ENCODE measurements at regions not wholly inside any gene's neighbourhood (a gene's known extent, or its start where the extent isn't known, plus 50 kb on each side); places are given as distances from the start of the nearest gene placed in this dataset.

- DNase-seq: no peak
- Histone ChIP-seq H3K9me3 (no peaks in the 10 kb centered on the region), H3K4me1 (no peaks in the 10 kb centered on the region), H3K27ac (no peak overlapping the region), H3K36me3 (no peaks in the 10 kb centered on the region), H3K27me3 (no peaks in the 10 kb centered on the region), H3K4me3 (no peak overlapping the region)
- no peak for TF ChIP-seq POLR2A (IDR thresholded peaks at IDR 0.05)
- TF ChIP-seq, protein P1, sequence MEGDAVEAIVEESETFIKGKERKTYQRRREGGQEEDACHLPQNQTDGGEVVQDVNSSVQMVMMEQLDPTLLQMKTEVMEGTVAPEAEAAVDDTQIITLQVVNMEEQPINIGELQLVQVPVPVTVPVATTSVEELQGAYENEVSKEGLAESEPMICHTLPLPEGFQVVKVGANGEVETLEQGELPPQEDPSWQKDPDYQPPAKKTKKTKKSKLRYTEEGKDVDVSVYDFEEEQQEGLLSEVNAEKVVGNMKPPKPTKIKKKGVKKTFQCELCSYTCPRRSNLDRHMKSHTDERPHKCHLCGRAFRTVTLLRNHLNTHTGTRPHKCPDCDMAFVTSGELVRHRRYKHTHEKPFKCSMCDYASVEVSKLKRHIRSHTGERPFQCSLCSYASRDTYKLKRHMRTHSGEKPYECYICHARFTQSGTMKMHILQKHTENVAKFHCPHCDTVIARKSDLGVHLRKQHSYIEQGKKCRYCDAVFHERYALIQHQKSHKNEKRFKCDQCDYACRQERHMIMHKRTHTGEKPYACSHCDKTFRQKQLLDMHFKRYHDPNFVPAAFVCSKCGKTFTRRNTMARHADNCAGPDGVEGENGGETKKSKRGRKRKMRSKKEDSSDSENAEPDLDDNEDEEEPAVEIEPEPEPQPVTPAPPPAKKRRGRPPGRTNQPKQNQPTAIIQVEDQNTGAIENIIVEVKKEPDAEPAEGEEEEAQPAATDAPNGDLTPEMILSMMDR (IDR thresholded peaks at IDR 0.05): no peak
- intact Hi-C loops (cut with DNase I; ENCODE audit: low total_unique reads): no loop called here
These were observed 523.9 kb downstream of the TNS1 start for GRCh38 chr2:217478831-217479455.

DNA sequence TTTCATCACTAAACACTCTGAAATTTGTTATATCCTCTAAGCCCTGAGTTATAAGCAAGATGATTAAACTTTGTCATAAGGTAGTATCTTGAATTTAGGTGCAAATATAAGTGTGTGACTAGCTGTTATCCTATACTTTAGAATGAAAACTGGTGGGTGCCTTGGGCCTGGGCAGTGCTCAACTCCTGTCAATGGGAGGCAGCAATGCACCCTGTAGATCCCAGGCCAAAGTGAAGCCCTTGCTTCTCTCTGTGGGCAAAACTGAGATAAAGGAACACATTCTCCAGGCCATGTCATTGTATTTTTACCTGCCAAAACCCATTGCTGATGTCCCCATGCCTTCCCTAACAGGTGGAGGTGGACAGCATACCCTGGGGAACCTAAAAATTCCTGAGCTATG lies 525.2 kb downstream of the TNS1 start:
- no peak for DNase-seq
- Histone ChIP-seq H3K36me3 (no peaks in the 10 kb centered on the region), H3K9me3 (no peaks in the 10 kb centered on the region), H3K27ac (no peak overlapping the region), H3K4me3 (no peak overlapping the region), H3K27me3 (no peaks in the 10 kb centered on the region), H3K4me1 (no peaks in the 10 kb centered on the region)
- intact Hi-C loops (cut with DNase I; ENCODE audit: low total_unique reads): no loop called here
- TF ChIP-seq, protein P1 (IDR thresholded peaks at IDR 0.05): no peak
- no peak for TF ChIP-seq POLR2A (IDR thresholded peaks at IDR 0.05)

GRCh38 chr2:217475791-217476190 lies 527.0 kb downstream of the TNS1 start:
- DNase-seq: no peak
- intact Hi-C loops (cut with DNase I; ENCODE audit: low total_unique reads): no loop called here

DNA sequence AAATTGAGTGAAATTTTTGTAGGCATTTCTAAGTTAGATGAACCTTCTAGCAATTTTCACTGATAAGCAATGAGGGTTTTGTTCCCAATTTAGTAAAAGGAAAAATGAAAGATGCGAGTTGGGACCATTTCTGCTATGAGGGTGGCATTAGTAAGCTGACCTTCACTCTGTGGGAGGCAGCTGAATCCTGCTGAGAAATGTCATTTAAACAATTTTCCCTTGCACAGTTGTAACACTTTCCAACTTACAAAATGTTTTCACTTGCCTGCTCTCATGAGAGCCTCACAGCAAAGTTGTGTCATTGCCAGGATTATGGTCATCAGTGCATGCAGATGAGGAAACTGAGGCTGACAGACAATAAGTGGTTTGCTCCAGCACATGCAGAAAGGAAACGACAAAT lies 527.7 kb downstream of the TNS1 start:
- H3K4me1 ChIP-seq: no peaks in the 10 kb centered on the region
- H3K27ac ChIP-seq: no peak overlapping the region
- no peaks in the 10 kb centered on the region for H3K36me3 ChIP-seq
- no peak for TF ChIP-seq POLR2A (IDR thresholded peaks at IDR 0.05)
- TF ChIP-seq, protein P1 (IDR thresholded peaks at IDR 0.05): no peak
- H3K27me3 ChIP-seq: no peaks in the 10 kb centered on the region
- H3K4me3 ChIP-seq: no peak overlapping the region
- no peaks in the 10 kb centered on the region for H3K9me3 ChIP-seq
- intact Hi-C loops (cut with DNase I; ENCODE audit: low total_unique reads): no loop called here
- no peak for DNase-seq

More at GRCh38 chr2:217475791-217476190, 527.0 kb downstream of the TNS1 start:
- TF ChIP-seq, protein P1 (IDR thresholded peaks at IDR 0.05): no peak
- TF ChIP-seq POLR2A (IDR thresholded peaks at IDR 0.05): no peak
- Histone ChIP-seq H3K27me3 (no peaks in the 10 kb centered on the region), H3K9me3 (no peaks in the 10 kb centered on the region), H3K36me3 (no peaks in the 10 kb centered on the region), H3K4me1 (no peaks in the 10 kb centered on the region), H3K4me3 (no peak overlapping the region), H3K27ac (no peak overlapping the region)

DNA sequence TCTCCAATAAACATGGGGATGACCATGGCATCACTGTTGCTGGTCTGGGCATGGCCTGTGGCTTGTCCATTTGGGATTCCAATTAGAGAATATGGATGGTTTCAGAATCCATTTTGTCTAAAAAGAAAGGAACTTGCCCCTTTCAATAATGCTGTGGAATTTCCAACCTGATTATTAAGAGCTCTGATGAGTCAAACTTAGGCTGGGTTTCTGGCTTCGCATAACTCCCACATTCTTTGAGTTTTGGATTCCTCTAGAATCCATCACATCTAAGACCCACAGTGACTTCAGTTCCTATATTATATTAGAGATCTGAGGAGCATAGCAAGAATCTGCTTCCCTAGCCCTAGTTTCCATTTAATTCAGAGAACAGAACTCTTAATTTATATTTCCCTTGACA lies 531.5 kb downstream of the TNS1 start:
- Histone ChIP-seq H3K4me3 (no peak overlapping the region), H3K27me3 (no peaks in the 10 kb centered on the region), H3K36me3 (no peaks in the 10 kb centered on the region), H3K27ac (no peak overlapping the region), H3K9me3 (no peaks in the 10 kb centered on the region), H3K4me1 (peaks cover 0 to 5% of the 10 kb centered on the region in 2 donors)
- DNase-seq: no peak
- intact Hi-C loops (cut with DNase I; ENCODE audit: low total_unique reads): no loop called here
- no peak for TF ChIP-seq POLR2A (IDR thresholded peaks at IDR 0.05)
- TF ChIP-seq, protein P1 (IDR thresholded peaks at IDR 0.05): no peak

All from uterus (tissue), 3 donors.